ENCODE measurements at regions not wholly inside any gene's neighbourhood (a gene's known extent, or its start where the extent isn't known, plus 50 kb on each side); places are given as distances from the start of the nearest gene placed in this dataset.

DNA sequence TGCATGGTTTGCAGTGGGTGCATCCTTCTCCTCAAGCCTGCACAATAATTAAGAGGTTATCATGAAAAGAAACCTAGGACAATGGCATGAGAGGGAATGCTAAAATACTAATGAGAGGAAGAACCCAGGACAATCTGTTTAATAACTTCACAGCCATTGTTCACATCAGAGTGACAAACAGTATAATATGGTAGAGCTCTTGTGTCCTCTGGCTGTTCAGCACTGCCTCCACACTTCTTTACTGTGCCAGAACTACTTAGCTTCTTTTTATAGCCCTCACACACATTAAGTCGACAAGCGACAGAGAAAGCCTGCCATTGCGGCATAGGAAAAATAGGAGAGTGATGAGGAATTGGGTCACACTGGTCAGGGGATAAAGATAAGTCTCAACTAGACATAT, 65.0 kb upstream of the MEIS2 start:
- ChIA-PET POLR2A (no interaction called here), CTCF (no interaction called here)
- no peak overlapping the region for H3K9ac ChIP-seq
- no peak overlapping the region for H3K4me2 ChIP-seq
- WGBS (ENCODE audit: low lambda C conversion rate): 95% methylated on average over 3 of the region's 3 CpGs
- no peaks in the 10 kb centered on the region for H3K36me3 ChIP-seq (replicated peaks in 1 of 2; ENCODE audit: control insufficient read depth in 1 of 2, insufficient read depth in 2 of 2, low read length in 1 of 2)
- no peak overlapping the region for H3K4me3 ChIP-seq (ENCODE audit: low read depth in 2 of 2, low read length in 1 of 2)
- no peaks in the 10 kb centered on the region for H3K79me2 ChIP-seq (ENCODE audit: insufficient read depth)
- no peak overlapping the region for H3K27ac ChIP-seq (ENCODE audit: low read depth in 2 of 2, low read length in 1 of 2)
- TF ChIP-seq FOSL2 (IDR thresholded peaks at IDR 0.05; ENCODE audit: borderline replicate concordance, low read depth) (no peak), SMC3 (IDR thresholded peaks at IDR 0.05; ENCODE audit: low read depth, low read length) (no peak), MXI1 (IDR thresholded peaks at IDR 0.05; ENCODE audit: low read depth, low read length) (no peak), TEAD4 (IDR thresholded peaks at IDR 0.05; ENCODE audit: borderline replicate concordance, insufficient read depth) (no peak), FOXM1 (IDR thresholded peaks at IDR 0.05; ENCODE audit: low read depth) (no peak), GABPA (IDR thresholded peaks at IDR 0.05; ENCODE audit: low read depth) (no peak), RAD21 (IDR thresholded peaks at IDR 0.05; ENCODE audit: low read length) (no peak), CHD2 (IDR thresholded peaks at IDR 0.05; ENCODE audit: low read length, partially characterized antibody) (no peak)
- TF ChIP-seq, protein P1, sequence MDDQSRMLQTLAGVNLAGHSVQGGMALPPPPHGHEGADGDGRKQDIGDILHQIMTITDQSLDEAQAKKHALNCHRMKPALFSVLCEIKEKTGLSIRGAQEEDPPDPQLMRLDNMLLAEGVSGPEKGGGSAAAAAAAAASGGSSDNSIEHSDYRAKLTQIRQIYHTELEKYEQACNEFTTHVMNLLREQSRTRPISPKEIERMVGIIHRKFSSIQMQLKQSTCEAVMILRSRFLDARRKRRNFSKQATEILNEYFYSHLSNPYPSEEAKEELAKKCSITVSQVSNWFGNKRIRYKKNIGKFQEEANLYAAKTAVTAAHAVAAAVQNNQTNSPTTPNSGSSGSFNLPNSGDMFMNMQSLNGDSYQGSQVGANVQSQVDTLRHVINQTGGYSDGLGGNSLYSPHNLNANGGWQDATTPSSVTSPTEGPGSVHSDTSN (IDR thresholded peaks at IDR 0.05): no peak
- TF ChIP-seq, protein P2, sequence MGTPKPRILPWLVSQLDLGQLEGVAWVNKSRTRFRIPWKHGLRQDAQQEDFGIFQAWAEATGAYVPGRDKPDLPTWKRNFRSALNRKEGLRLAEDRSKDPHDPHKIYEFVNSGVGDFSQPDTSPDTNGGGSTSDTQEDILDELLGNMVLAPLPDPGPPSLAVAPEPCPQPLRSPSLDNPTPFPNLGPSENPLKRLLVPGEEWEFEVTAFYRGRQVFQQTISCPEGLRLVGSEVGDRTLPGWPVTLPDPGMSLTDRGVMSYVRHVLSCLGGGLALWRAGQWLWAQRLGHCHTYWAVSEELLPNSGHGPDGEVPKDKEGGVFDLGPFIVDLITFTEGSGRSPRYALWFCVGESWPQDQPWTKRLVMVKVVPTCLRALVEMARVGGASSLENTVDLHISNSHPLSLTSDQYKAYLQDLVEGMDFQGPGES (IDR thresholded peaks at IDR 0.05; ENCODE audit: low read depth, low read length): no peak
- TF ChIP-seq, protein P3, sequence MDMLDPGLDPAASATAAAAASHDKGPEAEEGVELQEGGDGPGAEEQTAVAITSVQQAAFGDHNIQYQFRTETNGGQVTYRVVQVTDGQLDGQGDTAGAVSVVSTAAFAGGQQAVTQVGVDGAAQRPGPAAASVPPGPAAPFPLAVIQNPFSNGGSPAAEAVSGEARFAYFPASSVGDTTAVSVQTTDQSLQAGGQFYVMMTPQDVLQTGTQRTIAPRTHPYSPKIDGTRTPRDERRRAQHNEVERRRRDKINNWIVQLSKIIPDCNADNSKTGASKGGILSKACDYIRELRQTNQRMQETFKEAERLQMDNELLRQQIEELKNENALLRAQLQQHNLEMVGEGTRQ (IDR thresholded peaks at IDR 0.05; ENCODE audit: borderline replicate concordance, low read depth, low read length): no peak
- no peaks in the 10 kb centered on the region for H3K4me1 ChIP-seq (ENCODE audit: control insufficient read depth in 1 of 2, insufficient read depth in 2 of 2, low read depth in 1 of 2, low read length in 1 of 2)
- no peaks in the 10 kb centered on the region for H3K9me2 ChIP-seq
- no peaks in the 10 kb centered on the region for H3F3A ChIP-seq (replicated peaks; ENCODE audit: insufficient read depth)
- no peaks in the 10 kb centered on the region for H4K20me1 ChIP-seq (ENCODE audit: insufficient read depth)
- DNase-seq: no peak
- H3K9me3 ChIP-seq: no peaks in the 10 kb centered on the region
- H3K27me3 ChIP-seq (ENCODE audit: insufficient read depth): no peaks in the 10 kb centered on the region
- no peak overlapping the region for H2AFZ ChIP-seq (ENCODE audit: low read depth)

DNA sequence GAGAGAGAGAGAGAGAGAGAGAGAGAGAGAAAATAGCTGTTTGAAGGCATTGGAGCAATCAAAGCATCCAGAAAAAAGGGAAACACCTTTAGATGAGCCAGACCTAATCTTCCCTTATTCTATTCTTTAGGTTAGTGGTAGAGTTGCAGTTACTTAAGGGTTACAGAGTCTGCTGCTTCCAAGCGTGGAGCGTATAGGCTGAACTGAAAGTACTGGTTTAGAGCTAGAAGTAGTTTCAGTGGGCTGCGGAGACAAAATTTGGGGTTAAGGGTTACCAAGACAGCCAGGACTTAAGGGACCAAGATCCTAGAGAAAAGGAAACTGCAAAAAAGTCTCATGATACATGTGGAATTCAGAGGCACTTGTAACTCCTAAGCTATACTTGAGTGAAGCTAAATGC, 66.1 kb upstream of the MEIS2 start:
- H3K27ac ChIP-seq (ENCODE audit: low read depth in 2 of 2, low read length in 1 of 2): no peak overlapping the region
- H3K9me3 ChIP-seq: no peaks in the 10 kb centered on the region
- no peaks in the 10 kb centered on the region for H4K20me1 ChIP-seq (ENCODE audit: insufficient read depth)
- no peak overlapping the region for H2AFZ ChIP-seq (ENCODE audit: low read depth)
- no peaks in the 10 kb centered on the region for H3K27me3 ChIP-seq (ENCODE audit: insufficient read depth)
- H3K79me2 ChIP-seq (ENCODE audit: insufficient read depth): no peaks in the 10 kb centered on the region
- H3K4me1 ChIP-seq (ENCODE audit: control insufficient read depth in 1 of 2, insufficient read depth in 2 of 2, low read depth in 1 of 2, low read length in 1 of 2): no peaks in the 10 kb centered on the region
- POLR2A ChIA-PET: no interaction called here
- CTCF ChIA-PET: no interaction called here
- H3K36me3 ChIP-seq (replicated peaks in 1 of 2; ENCODE audit: control insufficient read depth in 1 of 2, insufficient read depth in 2 of 2, low read length in 1 of 2): no peaks in the 10 kb centered on the region
- no peak overlapping the region for H3K9ac ChIP-seq
- no peaks in the 10 kb centered on the region for H3K9me2 ChIP-seq
- no peak for DNase-seq
- H3K4me2 ChIP-seq: no peak overlapping the region
- 88% methylated on average over 3 of the region's 3 CpGs for WGBS (ENCODE audit: low lambda C conversion rate)
- H3K4me3 ChIP-seq (ENCODE audit: low read depth in 2 of 2, low read length in 1 of 2): no peak overlapping the region
- H3F3A ChIP-seq (replicated peaks; ENCODE audit: insufficient read depth): no peaks in the 10 kb centered on the region
- TF ChIP-seq FOXJ3 (CRISPR knock-in tag; IDR thresholded peaks at IDR 0.05) (no peak), FOXM1 (IDR thresholded peaks at IDR 0.05; ENCODE audit: low read depth) (no peak), ELF1 (IDR thresholded peaks at IDR 0.05) (no peak), SIN3A (IDR thresholded peaks at IDR 0.05; ENCODE audit: borderline replicate concordance, low read depth, low read length) (no peak), MXI1 (IDR thresholded peaks at IDR 0.05; ENCODE audit: low read depth, low read length) (no peak), RCOR1 (IDR thresholded peaks at IDR 0.05; ENCODE audit: low read length) (no peak), EP300 (IDR thresholded peaks at IDR 0.05; ENCODE audit: borderline replicate concordance in 1 of 2, low read depth in 1 of 2, low read length in 1 of 2) (no peak), TCF12 (IDR thresholded peaks at IDR 0.05) (no peak), NRF1 (IDR thresholded peaks at IDR 0.05; ENCODE audit: low read depth, low read length) (no peak), TEAD4 (IDR thresholded peaks at IDR 0.05; ENCODE audit: borderline replicate concordance, insufficient read depth) (no peak), SMC3 (IDR thresholded peaks at IDR 0.05; ENCODE audit: low read depth, low read length) (no peak)
- TF ChIP-seq, protein P4, sequence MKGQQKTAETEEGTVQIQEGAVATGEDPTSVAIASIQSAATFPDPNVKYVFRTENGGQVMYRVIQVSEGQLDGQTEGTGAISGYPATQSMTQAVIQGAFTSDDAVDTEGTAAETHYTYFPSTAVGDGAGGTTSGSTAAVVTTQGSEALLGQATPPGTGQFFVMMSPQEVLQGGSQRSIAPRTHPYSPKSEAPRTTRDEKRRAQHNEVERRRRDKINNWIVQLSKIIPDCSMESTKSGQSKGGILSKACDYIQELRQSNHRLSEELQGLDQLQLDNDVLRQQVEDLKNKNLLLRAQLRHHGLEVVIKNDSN (IDR thresholded peaks at IDR 0.05; ENCODE audit: borderline replicate concordance, low read depth): no peak
- TF ChIP-seq, protein P1 (IDR thresholded peaks at IDR 0.05): no peak
- TF ChIP-seq, protein P2 (IDR thresholded peaks at IDR 0.05; ENCODE audit: low read depth, low read length): no peak
- TF ChIP-seq, protein P5, sequence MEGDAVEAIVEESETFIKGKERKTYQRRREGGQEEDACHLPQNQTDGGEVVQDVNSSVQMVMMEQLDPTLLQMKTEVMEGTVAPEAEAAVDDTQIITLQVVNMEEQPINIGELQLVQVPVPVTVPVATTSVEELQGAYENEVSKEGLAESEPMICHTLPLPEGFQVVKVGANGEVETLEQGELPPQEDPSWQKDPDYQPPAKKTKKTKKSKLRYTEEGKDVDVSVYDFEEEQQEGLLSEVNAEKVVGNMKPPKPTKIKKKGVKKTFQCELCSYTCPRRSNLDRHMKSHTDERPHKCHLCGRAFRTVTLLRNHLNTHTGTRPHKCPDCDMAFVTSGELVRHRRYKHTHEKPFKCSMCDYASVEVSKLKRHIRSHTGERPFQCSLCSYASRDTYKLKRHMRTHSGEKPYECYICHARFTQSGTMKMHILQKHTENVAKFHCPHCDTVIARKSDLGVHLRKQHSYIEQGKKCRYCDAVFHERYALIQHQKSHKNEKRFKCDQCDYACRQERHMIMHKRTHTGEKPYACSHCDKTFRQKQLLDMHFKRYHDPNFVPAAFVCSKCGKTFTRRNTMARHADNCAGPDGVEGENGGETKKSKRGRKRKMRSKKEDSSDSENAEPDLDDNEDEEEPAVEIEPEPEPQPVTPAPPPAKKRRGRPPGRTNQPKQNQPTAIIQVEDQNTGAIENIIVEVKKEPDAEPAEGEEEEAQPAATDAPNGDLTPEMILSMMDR (IDR thresholded peaks at IDR 0.05): no peak

All from SK-N-SH (cell line).